Endodermal cell (in vitro differentiated cells): ENCODE measurements at regions not wholly inside any gene's neighbourhood (a gene's known extent, or its start where the extent isn't known, plus 50 kb on each side); places are given as distances from the start of the nearest gene placed in this dataset.

Source experiments
- DNase-seq: peaks from one replicate; pipeline ENCODE4 v3.0.0-alpha.2; 2017
- H3K27ac ChIP-seq: 2 replicates; pipeline ENCODE4 v1.5.1; 2013; ENCODE audit warnings: mild to moderate bottlenecking, low read depth, low read length, moderate library complexity
- H3K27me3 ChIP-seq: 2 replicates; pipeline ENCODE4 v1.6.1; 2013; ENCODE audit warnings: mild to moderate bottlenecking, low read length, moderate library complexity; ENCODE audit not compliant: insufficient read depth, control insufficient read depth, poor library complexity, severe bottlenecking
- H3K36me3 ChIP-seq: 2 replicates; pipeline ENCODE4 v1.7.0; 2013; ENCODE audit warnings: mild to moderate bottlenecking, low read length, moderate library complexity; ENCODE audit not compliant: control insufficient read depth, insufficient read depth
- H3K4me1 ChIP-seq: one replicate; pipeline ENCODE4 v1.7.0; 2013; ENCODE audit warnings: low read length; ENCODE audit not compliant: control insufficient read depth, insufficient read depth
- H3K4me3 ChIP-seq: 2 replicates; pipeline ENCODE4 v1.5.1; 2013; ENCODE audit warnings: mild to moderate bottlenecking, low read length, moderate library complexity
- H3K9ac ChIP-seq: 2 replicates; pipeline ENCODE4 v1.6.1; 2013; ENCODE audit warnings: mild to moderate bottlenecking, low read length, moderate library complexity; ENCODE audit not compliant: poor library complexity, severe bottlenecking; ENCODE audit errors: extremely low read depth
- H3K9me3 ChIP-seq: 2 replicates; pipeline ENCODE4 v1.6.1; 2013; ENCODE audit warnings: mild to moderate bottlenecking, low read length, moderate library complexity; ENCODE audit not compliant: control insufficient read depth
- H3K27ac Mint-ChIP-seq: 2 replicates; pipeline ENCODE4 v1.8.0; 2020; ENCODE audit warnings: mixed read lengths
- H3K27me3 Mint-ChIP-seq: 2 replicates; pipeline ENCODE4 v1.8.0; 2021; ENCODE audit warnings: mild to moderate bottlenecking, mixed read lengths; ENCODE audit not compliant: insufficient read depth
- H3K36me3 Mint-ChIP-seq: 2 replicates; pipeline ENCODE4 v1.8.0; 2020; ENCODE audit warnings: low read depth, mixed read lengths
- H3K4me1 Mint-ChIP-seq: 2 replicates; pipeline ENCODE4 v1.8.0; 2020; ENCODE audit warnings: mixed read lengths
- H3K4me3 Mint-ChIP-seq: 2 replicates; pipeline ENCODE4 v1.8.0; 2020; ENCODE audit warnings: mild to moderate bottlenecking, moderate library complexity, mixed read lengths
- H3K9me3 Mint-ChIP-seq: 2 replicates; pipeline ENCODE4 v1.8.0; 2020; ENCODE audit warnings: mild to moderate bottlenecking, mixed read lengths
- CTCF ChIP-seq: fragments of 200-600 bp; sonication (generic); conservative IDR thresholded peaks from 2 replicates; pipeline ENCODE4 v1.5.0; 2021; ENCODE audit warnings: antibody characterized with exemption, mild to moderate bottlenecking
- WGBS, 2 experiments: methylation state at CpG; one replicate each; pipeline versions ENCODE4 v1.1.5 to v1.1.7; 2013; ENCODE audit warnings: missing lambda C conversion rate in 2 of 2, mixed read lengths in 1 of 2; ENCODE audit not compliant: insufficient coverage in 1 of 2, insufficient read length in 1 of 2; 5-methylcytosine and 5-hydroxymethylcytosine counted together

- no peaks in the 10 kb centered on the region for H3K9me3 Mint-ChIP-seq
- no peaks in the 10 kb centered on the region for H3K27me3 ChIP-seq
- no peak overlapping the region for H3K9ac ChIP-seq
- no peak overlapping the region for H3K27ac Mint-ChIP-seq
- no peaks in the 10 kb centered on the region for H3K9me3 ChIP-seq
- no peaks in the 10 kb centered on the region for H3K36me3 Mint-ChIP-seq
- no peak overlapping the region for H3K27ac ChIP-seq
- 98% methylated on average over 5 of the region's 5 CpGs; no CpG with 5 or more reads in 1 of the 2 experiments for WGBS, 2 experiments
- no peaks in the 10 kb centered on the region for H3K27me3 Mint-ChIP-seq
- H3K36me3 ChIP-seq, result no peaks in the 10 kb centered on the region
- H3K4me1 Mint-ChIP-seq, result peaks cover 15% of the 10 kb centered on the region
- no peak for DNase-seq
- no peak overlapping the region for H3K4me3 Mint-ChIP-seq
- H3K4me1 ChIP-seq, result no peaks in the 10 kb centered on the region
- no peak for TF ChIP-seq CTCF
- H3K4me3 ChIP-seq, result no peak overlapping the region
Measured at GRCh38 chr12:25058012-25058411, 109.1 kb upstream of the BCAT1 start.

- no peaks in the 10 kb centered on the region for H3K27me3 ChIP-seq
- Mint-ChIP-seq H3K27ac (no peak overlapping the region), H3K9me3 (no peaks in the 10 kb centered on the region), H3K36me3 (no peaks in the 10 kb centered on the region), H3K4me1 (peaks cover 15% of the 10 kb centered on the region), H3K4me3 (no peak overlapping the region), H3K27me3 (no peaks in the 10 kb centered on the region)
- H3K9ac ChIP-seq, result no peak overlapping the region
- H3K4me1 ChIP-seq, result no peaks in the 10 kb centered on the region
- no peak for TF ChIP-seq CTCF
- no peak overlapping the region for H3K4me3 ChIP-seq
- WGBS, 2 experiments, result 91% methylated on average over 3 of the region's 3 CpGs; no CpG with 5 or more reads in 1 of the 2 experiments
- no peak overlapping the region for H3K27ac ChIP-seq
- no peaks in the 10 kb centered on the region for H3K9me3 ChIP-seq
- DNase-seq, result no peak
- no peaks in the 10 kb centered on the region for H3K36me3 ChIP-seq
Measured at GRCh38 chr12:25056486-25057130, 107.7 kb upstream of the BCAT1 start.

- Mint-ChIP-seq H3K27me3 (no peaks in the 10 kb centered on the region), H3K4me3 (no peak overlapping the region)
Measured at GRCh38 chr12:25056011-25056410, 107.1 kb upstream of the BCAT1 start.

More at GRCh38 chr12:25056011-25056410, 107.1 kb upstream of the BCAT1 start:
- Histone ChIP-seq H3K4me1 (no peaks in the 10 kb centered on the region), H3K9me3 (no peaks in the 10 kb centered on the region), H3K27ac (no peak overlapping the region), H3K27me3 (no peaks in the 10 kb centered on the region), H3K9ac (no peak overlapping the region), H3K36me3 (no peaks in the 10 kb centered on the region), H3K4me3 (no peak overlapping the region)
- peaks cover 15% of the 10 kb centered on the region for H3K4me1 Mint-ChIP-seq
- no peak overlapping the region for H3K27ac Mint-ChIP-seq
- no peak for DNase-seq
- no peaks in the 10 kb centered on the region for H3K36me3 Mint-ChIP-seq
- 91 to 98% methylated on average over 5 of the region's 5 CpGs for WGBS, 2 experiments
- no peak for TF ChIP-seq CTCF
- H3K9me3 Mint-ChIP-seq, result no peaks in the 10 kb centered on the region
